ENCODE measurements at regions not wholly inside any gene's neighbourhood (a gene's known extent, or its start where the extent isn't known, plus 50 kb on each side); places are given as distances from the start of the nearest gene placed in this dataset.

DNA sequence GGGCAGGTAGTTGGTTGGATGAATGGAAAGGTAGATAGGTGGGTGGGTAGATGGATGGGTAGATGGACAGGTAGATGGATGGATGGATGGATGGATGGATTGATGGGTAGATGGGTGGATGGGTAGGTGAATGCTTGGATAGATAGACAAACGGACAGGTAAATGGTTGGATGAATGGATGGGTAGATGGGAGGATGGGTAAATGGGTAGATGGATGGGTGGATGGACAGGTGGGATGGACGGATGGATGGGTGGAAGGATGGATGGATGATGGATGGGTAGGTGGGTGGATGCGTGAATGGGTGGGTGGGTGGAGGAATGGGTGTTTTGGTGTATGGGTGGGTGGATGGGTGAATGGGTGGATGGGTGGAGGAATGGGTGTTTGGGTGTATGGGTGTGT lies 50.1 kb upstream of the ASAP2 start:
- DNase-seq, result no peak

GRCh38 chr2:9154061-9154460 lies 52.6 kb upstream of the ASAP2 start:
- DNase-seq, result no peak

- no peak for DNase-seq
Observed at GRCh38 chr2:9153643-9153980, 53.0 kb upstream of the ASAP2 start.

DNA sequence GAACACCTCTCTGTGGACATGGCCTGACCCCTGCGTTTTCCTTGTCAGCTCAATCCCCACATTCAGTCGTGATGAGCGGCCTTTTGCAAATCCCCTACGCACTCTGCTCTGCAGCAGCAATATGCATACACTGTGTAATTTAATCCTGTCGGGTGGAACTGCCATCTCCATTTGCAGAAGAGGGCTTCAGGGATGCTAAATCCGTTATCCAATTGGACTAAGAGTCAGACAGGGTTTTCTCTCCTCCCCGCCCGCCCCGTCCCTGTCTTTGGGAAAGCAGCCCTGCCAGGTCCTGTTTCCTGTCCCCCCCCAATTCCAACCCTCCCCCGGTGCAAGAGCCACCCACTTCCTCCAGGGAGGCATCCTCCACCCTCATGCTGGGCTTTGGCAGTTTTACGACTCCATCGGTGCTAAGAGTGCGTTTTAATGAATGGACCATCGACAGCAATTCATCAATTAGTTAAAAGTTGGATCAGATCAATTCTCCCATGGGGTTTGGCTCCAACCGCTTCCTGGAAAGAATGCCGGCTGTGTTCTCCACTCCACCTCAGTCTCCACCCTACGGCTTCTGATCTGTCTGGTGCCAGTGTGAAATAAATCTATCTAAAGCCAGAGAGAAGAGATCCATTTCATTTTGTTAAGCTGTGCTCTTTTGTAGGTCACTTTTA lies 53.5 kb upstream of the ASAP2 start:
- no peak for DNase-seq

- no peak for DNase-seq
Observed at GRCh38 chr2:9150906-9151305, 55.7 kb upstream of the ASAP2 start.

DNA sequence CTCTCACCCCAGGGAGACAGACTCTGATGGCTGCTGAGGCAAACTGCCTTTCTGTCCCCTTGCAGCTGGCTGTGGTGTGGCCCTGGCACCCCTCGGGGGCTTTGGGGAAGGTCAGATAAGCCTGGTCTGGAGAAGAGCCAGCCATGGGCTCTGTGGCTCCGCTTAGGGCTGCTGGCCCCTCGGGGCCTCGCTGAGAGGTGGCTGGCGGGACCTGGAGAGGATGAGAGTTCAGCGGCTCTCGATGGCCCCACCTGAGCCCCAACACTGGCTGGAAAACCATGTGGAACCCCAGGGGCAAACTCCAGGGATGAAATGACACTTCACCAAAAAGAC lies 56.1 kb upstream of the ASAP2 start:
- no peak for DNase-seq

DNA sequence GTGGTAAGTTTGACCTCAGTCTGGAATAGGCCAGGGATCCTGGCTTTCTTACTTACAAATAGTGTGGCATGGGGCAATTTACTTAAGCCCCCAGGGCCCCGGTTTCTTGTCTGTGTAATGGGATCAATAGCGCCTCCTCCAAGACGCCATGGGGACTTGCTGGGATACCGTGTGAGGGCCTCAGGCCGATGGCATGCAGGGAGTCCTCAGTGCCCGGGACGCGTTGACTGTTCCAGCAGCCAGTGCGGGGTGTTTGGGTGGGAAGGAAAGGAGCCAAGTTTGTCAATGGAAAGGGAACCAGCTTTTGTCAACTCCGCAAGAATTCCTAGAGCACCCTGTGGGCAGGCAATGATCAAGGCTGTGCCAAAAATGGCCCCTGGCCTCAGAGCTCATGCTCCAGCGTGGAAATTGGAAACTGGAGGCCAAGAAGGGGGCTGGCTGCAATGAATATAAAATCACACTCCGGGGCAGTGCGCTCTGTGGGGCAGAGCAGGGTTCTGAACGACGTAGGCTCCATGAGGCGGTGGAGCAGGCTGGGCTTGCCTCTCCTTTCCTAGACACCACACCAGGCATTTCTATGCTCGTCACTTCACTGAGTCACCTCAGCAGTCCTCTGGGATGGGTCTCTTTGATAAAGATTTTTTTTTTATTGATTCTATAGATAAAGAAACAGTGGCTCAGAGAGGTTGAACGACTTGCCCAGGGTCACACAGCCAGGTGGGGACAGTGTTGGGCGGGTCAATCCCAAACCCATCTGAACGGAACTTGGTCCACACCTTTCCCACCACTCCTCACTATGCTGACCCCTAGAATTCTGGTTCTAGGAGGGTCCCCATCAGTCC lies 56.7 kb upstream of the ASAP2 start:
- DNase-seq, result no peak

DNA sequence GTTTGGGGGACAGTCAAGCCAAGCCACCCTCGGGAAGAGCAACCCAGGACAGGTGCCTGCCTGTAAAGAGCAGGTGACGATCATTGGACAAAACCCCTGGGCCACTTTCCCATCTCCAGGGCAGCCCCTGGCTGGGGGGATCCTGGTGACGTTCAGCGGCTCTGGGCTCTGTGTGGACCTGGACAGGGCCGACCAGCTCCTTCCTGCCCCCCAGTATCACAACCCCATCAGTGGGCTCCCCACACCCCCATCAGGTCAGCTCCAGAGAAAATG lies 57.3 kb upstream of the ASAP2 start:
- no peak for DNase-seq

DNA sequence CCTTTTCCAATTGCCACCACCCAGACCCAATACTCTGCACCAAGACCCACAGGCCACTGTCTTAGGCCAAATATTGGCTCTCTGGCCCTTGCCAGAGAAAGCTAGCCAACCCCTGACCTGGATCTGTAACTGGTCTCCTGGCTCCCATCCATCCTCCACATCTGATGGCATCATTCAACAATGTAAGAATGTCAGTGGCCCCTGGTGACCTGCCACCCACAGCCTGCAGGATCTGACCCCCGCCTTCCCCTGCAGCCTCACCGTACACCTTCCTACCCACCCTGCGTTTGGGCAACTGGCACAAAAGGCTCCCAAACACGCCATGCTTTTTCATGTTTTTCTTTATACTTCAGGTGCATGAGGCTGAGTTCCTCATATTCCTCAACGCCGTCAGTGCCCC lies 60.0 kb upstream of the ASAP2 start:
- DNase-seq, result no peak

GRCh38 chr2:9145752-9146430 lies 60.7 kb upstream of the ASAP2 start:
- DNase-seq, result no peak

DNA sequence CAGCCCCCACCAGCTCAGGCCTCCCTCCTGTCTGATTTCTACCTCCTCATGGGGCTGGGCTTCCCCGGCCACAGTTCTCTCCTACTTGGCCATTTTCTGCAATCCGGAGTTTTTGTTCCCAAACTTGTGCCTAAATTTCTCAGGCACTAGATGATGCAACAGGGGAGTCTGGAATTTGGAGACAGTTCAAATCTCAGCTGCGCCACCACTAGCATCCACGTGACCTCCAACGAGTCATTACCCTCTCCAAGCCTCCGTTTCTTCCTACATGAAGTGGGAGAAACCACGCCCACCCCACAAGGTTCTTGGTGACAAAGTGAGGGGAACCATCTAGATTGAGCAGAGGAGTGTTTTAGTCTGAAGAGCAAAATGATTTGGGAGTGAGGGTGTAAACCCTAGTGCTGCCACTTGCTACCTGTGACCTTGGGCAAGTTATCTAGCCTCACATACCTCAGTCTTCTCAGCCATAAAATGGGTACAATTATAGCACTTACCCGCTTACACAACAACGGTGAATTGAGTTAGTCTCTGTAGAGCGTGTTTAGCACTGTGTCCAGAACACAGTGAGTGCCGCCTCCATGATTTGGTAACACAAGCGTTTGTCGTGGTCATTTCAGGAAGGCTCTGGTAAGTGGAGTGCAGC lies 61.4 kb upstream of the ASAP2 start:
- no peak for DNase-seq

DNA sequence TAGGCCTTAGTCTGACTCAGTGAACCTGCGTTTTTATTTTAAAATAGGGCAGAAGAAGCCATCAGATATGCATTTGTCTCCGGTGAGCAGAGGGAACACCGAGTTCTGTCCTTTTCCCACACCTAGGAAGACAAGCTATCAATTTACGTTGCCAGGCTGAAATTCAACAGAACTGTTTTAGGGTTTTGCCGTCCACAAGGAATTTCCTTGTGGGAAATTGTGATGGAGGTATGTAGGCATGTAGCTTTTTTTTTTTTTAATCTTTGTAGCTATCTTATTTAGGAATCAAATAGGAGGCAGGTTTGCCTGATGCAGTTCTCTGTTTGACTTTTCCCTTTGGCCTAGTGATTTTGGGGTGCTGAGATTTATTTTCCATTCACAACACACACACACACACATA lies 62.0 kb upstream of the ASAP2 start:
- DNase-seq, result no peak

DNA sequence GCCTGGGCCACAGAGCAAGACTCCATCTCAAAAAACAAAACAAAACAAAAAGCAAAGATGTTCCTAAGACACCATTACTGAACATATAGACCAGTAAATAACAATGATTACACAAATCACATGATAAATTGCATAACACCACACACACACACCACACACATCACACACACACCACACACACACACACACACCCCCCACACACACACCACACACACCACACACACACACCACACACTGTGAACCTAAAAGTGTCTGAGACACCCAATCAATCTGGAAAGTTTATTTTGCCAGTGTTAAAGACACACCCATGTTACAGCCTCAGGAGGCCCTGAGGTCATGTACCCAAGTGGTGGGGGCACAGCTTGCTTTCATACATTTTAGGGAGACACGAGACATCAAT lies 62.6 kb upstream of the ASAP2 start:
- DNase-seq, result no peak

GRCh38 chr2:9143264-9143815 lies 63.3 kb upstream of the ASAP2 start:
- no peak for DNase-seq

- peak; percentile 86 for DNase-seq
Observed at GRCh38 chr2:9142551-9143263, 63.9 kb upstream of the ASAP2 start.

DNA sequence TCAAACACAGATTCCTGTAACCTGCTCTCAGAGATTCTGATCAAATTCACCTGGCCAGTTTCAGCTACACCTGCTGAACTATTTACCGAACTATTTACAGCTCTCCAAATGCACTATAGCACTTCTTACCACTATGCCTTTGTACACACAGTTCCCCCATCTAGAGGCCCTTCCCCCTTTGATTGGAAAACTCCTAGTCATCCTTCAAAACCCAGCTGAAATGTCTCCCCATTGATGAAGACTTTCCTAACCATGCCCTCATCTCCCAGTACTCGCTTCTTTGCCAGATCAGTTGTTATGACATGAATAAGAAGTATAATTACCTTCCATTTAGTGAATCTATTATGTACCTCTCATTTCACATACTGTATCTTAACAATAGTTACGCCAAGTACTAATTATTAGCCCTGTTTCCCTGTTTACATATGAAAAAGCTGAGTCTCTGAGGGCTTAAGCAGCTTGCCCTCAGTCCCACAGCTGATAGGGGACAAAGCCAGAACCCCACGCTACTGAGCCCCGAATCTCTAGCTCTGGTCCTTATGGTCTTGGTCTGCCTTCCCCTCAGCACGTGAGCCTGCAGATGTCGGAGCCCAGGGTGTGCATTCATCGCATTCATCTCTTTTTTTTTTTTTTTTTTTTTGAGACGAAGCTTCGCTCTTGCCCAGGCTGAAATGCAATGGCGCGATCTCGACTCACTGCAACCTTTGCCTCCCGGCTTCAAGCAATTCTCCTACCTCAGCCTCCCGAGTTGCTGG lies 64.7 kb upstream of the ASAP2 start:
- DNase-seq, result no peak

DNA sequence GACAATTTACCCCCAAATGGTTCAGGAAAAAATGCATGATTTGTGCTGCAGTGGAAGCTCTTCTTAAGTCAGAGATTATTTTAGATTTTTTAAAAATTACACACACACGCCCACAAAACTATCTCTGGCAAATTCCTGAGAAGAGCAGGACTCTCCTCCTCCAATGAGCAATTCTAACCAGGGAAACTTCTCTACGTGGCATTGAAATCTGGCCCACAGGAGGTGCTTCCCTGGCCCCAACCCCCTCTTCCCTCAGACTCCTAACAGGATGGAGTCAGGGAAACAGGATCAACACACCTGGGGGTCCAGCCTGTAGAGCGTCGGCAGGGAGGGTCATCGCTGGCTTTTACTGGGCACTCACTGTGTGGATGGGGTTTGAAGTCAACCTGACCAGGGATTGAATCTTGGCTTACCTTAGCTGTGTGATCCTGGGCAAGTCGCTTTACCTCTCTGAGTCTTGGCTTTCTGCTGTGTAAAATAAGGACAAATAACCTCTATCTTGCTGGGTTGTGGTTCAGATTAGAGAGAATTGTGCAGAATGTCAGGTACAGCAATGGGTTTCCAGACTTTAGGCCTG lies 65.4 kb upstream of the ASAP2 start:
- no peak for DNase-seq

DNA sequence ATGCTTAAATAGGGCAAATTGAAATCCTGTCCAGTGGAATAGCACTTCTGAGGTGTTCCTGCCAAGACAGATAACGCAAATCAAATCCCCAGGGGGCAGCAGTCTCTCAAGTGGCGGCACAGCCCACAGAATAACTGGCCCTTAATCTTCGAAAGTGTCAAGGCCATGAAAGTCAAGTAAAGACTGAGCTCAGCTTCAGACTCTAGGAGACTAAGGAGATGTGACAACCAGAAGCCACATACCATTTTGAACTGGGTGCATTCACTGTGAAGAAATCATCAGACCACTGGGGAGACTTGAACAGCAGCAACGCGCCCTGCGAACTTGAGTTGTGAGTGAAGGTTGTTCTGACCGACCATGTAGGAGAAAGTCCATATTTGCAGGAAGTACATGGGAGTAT lies 66.0 kb upstream of the ASAP2 start:
- no peak for DNase-seq

- peak; percentile 72 for DNase-seq
Observed at GRCh38 chr2:9139491-9140443, 66.8 kb upstream of the ASAP2 start.

DNA sequence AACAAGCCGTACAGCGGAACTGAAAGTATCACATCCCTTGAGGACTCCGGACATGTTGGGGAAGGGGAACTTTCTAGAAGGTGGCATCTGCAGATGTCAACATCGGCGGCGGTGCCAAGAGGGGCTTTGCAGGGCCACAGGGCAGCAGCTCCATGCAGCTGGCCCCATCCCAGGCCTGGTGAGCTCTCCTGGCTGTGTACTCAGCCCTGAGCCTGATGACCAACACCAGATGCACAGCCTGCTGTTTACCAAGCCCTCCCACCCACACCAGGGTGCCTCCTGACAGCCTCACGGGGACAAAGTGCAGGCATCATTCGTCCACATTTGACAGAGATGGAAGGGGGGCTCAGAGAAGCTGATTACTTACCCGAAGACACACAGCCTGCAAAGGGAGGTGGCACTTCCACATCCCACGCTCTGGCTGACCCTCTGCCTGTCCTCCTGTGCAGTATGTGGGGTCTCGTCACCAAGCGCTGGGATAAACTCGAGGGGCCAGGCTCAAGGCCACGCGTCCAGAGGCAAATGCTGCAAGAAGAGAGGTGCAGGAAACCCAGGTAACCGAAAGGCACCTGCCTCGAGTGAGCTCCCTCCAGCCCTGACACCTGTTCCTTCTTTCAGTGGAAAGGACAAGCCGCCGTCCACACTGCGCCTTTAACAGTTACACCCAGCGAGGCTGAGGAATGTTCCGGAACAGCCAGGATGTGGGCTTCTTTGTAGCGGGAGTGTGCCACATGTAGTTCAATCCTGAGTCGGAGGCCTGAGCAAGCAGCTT lies 69.0 kb upstream of the ASAP2 start:
- no peak for DNase-seq

Data from stimulated activated CD4-positive, alpha-beta T cell treated with anti-CD3 and anti-CD28 coated beads, Interleukin-4, amount 100 ng/mL, for 24 hours (primary cell).